HG03139 (cell line): ENCODE measurements at regions not wholly inside any gene's neighbourhood (a gene's known extent, or its start where the extent isn't known, plus 50 kb on each side); places are given as distances from the start of the nearest gene placed in this dataset.
A peak's percentile ranks its signal among the peaks of the same experiment; 100 is the strongest.

ENCODE experiments used
- ATAC-seq: cut with Tn5 transposase; IDR thresholded peaks from one replicate; pipeline ENCODE4 v1.9.1; 2021; ENCODE audit not compliant: unreplicated experiment

DNA sequence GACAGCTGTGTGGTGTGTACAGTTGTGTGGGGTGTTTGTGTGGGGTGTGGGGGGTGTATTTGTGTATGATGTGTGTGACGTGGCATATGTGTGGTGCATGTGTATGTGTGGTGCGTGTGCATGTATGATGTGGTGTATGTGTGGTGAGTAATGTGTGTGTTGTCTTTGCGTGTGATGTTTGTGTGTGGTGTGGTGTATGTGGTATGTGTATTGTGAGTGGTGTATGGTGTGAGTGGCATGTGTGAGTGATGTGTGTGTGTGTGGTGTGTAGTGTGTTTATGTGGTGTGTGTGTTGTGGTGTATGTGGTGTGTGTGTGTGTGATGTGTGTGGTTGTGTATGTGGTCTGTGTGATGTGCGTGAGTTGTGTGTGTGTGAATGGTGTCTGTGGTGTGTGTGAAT is 191.1 kb downstream of the MELK start:
- ATAC-seq: no peak

DNA sequence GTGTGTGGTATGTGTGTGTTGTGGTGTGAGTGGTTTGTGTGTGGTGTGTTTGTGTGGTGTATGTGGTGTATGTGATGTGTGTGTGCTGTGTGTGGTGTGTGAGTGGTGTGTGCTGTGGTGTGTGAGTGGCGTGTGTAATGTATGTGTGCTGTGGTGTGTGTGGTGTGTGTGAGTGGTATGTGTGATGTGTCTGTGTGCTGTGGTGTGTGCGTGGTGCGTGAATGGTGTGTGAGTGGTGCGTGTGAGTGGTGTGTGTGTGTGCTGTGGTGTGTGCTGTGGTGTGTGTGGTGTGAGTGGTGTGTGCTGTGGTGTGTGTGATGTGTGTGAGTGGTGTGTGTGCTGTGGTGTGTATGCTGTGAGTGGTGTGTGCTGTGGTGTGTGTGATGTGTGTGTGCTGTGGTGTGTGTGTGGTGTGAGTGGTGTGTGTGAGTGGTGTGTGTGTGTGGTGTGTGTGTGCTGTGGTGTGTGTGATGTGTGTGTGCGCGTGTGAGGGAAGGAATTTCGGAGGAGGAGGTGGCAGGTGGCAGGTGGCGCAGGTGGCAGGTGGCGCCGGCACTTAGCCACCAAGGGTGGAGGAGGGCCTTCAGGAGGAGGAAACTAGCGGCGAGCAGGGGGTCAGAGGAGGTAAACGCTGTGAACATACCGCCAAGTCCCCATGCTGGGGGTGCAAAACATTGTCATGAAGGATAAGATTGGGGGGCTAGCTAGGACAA is 191.8 kb downstream of the MELK start:
- no peak for ATAC-seq

DNA sequence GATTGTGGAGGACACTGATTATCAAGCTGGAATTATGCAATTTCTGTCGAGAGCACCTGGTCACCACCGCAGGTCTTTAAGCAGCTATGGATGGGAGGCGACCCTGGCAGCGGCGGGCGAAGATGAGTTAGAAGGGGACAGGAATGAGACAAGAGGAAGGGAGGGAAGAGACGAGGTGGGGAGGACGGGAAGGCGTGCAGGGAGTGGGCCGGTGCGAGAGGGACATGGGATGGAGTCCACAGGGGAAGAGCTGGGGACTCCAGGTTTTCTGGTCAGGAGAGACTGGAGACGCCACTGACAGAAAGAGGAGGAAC is 192.3 kb downstream of the MELK start:
- no peak for ATAC-seq

DNA sequence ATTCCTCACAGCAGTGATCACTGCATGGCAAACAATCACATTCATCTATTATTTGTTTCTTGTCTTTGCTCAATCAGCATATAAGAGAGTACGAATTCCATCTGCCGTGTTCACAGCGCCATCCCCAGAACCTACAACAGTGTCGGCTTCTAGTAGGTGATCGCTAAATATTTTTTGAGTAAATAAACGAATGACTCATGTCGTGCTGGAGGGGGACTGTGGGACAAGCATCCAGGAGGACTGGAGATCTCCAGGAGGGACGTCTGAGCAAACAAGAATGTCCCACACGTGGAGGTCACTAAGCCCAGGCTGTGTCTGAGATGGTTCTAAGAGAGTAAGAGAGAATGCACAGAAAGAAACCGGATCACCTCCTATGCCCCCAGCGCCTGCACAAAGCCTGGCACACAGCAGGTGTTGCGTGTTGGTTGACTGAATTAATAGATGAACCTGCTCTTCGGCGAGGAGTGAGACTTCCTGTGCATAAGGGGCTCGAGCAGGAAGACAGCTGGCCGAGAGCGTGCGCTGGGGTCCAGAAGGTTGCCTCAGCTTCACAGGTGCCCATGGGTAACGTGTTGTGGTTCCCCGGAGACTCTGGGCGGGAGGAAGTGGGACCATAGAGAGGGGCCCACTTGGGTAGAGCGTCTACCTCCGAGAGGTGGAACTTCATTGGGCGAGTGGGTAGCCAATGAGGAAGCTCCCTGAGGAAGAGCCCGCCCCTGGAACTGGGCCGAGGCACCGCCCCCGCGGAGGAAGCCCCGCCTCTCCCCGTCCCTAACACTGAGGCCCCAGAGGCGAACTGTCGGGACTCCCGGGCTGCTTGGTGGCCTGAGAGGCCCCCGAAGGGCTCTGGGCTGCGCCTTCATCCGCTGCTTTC is 193.0 kb downstream of the MELK start:
- peak; percentile 95 for ATAC-seq

DNA sequence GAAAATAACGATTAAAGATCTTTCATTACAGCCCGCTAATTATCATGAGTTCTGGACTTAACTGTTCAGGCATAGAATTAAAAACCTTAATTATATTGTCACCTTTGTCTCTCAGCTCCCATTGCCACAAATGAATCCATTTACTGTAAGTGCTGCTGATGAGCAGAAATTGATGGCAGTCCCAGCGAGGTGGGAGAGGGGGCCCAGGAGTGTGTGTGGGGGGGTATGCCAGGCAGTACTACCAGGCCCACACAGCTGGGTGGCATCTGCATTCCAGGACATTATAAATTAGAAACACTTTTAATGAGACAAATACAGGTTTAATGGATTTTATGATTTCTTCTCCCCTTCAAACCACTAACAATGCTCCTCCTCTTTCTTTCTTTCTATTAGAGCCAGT is 196.0 kb downstream of the MELK start:
- no peak for ATAC-seq

DNA sequence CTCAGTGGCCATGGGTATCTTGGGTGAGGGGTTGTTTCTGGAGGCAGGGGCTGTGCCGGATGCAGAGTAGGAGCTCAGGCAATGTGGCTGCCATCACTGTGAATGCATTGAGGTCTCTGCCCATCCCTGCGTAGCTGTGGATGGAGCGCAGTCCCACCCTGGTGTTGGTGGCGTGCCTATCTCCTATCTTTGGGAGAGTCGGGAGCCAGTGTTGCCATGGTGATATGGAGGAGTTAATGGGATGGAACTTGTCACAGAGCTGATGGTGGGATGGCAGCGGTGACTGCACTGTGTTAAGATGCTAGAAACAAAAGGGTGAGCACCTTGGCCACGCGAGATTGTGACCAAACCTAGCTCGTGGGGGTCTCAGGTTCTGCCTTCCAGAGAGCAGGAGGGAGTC is 197.3 kb downstream of the MELK start:
- ATAC-seq: no peak

DNA sequence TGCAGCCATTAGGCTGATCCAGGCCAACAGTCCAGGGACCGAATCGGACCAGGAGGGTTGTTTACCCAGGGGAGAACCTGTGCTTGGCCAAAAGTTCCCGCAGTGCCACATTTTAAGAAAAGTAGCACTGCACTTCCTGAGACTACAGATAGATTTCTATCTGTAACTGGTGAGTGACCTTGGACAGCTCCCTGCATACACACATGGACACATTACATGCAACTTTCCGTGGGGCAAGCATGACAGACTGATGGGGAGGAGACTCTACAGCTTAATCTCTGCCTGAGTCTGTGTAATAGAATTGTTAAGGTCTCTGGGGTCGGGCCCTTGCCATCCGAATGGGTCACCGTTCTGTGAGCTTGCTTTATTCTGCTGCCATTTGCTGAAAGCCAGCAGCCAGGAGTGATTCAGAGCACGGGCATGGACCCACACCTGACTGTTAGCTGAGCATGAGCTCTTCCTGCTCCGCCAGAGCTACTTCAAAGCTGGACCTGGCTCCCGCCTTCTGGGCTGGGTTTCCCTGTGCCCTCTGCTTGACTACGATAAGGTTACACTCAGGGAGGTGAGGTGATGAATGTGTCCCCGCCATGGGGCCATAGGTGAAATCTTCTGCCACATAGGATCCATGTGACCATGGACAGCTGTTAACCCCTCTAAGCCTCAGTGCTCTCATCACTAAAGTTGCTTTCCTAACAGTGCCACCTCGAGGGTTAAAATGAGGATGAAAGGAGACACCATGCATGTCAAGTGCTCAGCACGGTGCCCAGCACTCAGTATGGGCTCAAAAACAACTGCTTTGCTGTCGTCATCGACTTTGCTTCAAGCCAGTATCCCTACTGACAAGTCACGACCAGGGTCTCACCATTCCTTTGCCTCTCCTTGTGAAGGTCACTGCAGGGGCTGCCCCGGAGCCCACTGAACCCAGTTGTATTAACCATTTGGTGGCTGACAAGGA is 200.0 kb downstream of the MELK start:
- no peak for ATAC-seq

DNA sequence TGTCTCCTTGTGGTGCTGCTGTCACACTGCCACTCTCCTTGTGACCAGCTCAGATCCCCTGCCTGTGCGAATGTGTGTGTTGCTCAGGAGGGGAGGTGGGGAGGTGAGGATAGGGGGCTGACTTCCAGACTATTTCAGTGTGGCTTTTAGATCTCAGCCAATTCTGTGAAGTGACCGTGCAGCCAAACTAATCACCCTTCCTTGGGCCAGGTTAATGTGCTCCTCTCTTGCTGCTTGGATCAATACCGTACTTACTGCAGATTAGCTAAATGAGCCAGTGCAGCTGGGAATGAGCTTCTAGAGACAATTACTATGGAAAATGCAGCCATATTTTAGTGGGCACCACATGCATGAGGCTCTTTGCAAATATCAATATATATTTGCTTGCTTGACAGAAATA is 206.0 kb downstream of the MELK start:
- no peak for ATAC-seq

DNA sequence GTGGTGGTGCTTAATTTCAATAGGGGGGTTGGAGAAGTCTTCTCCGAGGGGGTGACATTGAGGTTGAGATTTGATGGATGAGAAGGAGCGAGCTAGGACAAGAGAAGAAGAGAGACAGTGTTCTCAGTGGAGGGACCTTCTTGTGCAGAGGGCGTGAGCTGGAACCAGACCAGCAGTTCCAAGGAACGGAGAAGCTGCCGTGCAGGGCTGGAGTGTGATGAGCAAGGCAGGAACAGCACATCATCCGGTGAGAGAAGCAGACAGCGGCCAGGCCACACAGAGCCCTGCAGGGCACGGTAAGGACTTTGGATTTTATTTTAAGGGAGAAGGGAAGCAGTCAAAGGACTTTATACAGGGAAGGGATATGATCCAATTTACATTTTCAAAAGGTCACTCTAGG is 206.9 kb downstream of the MELK start:
- no peak for ATAC-seq

DNA sequence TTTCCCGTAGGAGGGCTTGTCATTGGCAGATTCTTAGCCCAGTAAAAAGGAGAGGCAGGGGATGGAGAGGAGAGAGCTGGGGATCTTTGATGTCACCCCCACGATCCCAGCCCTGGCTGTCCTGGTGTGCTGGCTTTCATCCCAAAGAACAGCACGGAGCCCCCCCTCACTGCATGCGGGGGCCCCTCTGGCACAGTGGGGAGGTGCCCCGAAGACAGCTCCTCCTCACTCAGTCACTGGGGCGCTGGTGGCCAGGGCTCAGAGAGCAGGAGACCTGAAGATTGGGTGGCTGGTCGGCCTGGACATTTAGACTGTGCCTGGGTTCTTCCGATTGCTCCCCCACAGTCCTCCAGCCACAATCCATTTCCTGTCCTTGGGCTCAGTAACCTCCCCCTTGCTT is 207.5 kb downstream of the MELK start:
- ATAC-seq: no peak

DNA sequence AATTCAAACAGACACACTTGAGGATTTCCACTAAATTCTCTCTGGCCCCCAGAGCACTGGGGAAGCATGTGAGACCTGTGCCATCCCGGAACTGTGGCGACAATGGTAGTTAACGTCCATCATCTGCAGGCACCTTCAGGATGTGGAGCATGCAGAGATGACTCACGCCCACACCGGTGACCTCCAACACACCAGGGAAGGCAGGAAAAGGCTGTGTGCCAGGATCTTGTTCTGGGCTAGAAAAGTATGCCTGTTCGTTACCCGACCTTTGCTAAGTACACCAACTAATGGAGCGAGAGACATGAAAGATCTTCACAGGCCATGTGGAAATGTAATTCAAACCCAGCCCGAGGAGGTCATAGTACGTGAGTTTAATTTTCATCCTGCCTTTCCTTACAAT is 208.8 kb downstream of the MELK start:
- no peak for ATAC-seq
